HepG2 (cell line): ENCODE measurements at regions not wholly inside any gene's neighbourhood (a gene's known extent, or its start where the extent isn't known, plus 50 kb on each side); places are given as distances from the start of the nearest gene placed in this dataset.

Experiments used
- ATF1 ChIP-seq: IDR thresholded peaks from 2 replicates; pipeline ENCODE4 v1.6.1; 2016; ENCODE audit warnings: mild to moderate bottlenecking, control low read depth
- GABPB1 ChIP-seq: IDR thresholded peaks from 2 replicates; pipeline ENCODE4 v1.6.1; 2016; ENCODE audit warnings: mild to moderate bottlenecking, missing genetic modification reagents, moderate library complexity, missing compliant biosample characterization
- GPN1 ChIP-seq: sonication (generic); formaldehyde crosslinking; IDR thresholded peaks from 2 replicates; pipeline ENCODE4 v1.5.1; 2020; ENCODE audit warnings: missing genetic modification reagents, borderline replicate concordance
- HMG20A ChIP-seq: IDR thresholded peaks from 2 replicates; pipeline ENCODE4 v1.6.1; 2016; ENCODE audit warnings: borderline replicate concordance
- MIER2 ChIP-seq: IDR thresholded peaks from 2 replicates; pipeline ENCODE4 v1.6.1; 2016; ENCODE audit warnings: missing biosample characterization, missing genetic modification reagents
- NFE2L1 ChIP-seq: sonication (generic); formaldehyde crosslinking; IDR thresholded peaks from 2 replicates; pipeline ENCODE4 v1.4.0; 2020; ENCODE audit warnings: missing genetic modification reagents, mild to moderate bottlenecking, borderline replicate concordance
- STAG1 ChIP-seq: sonication (generic); formaldehyde crosslinking; IDR thresholded peaks from 2 replicates; pipeline ENCODE4 v1.4.0; 2020; ENCODE audit warnings: missing genetic modification reagents
- ZBTB14 ChIP-seq: sonication (generic); formaldehyde crosslinking; IDR thresholded peaks from 2 replicates; pipeline ENCODE4 v1.4.0; 2020; ENCODE audit warnings: missing genetic modification reagents
- ZNF17 ChIP-seq: sonication (generic); formaldehyde crosslinking; IDR thresholded peaks from 2 replicates; pipeline ENCODE4 v1.5.0; 2020; ENCODE audit warnings: mild to moderate bottlenecking, missing genetic modification reagents
- ZNF543 ChIP-seq: sonication (generic); formaldehyde crosslinking; IDR thresholded peaks from 2 replicates; pipeline ENCODE4 v1.4.0; 2020; ENCODE audit warnings: mild to moderate bottlenecking, missing genetic modification reagents
- ZNF547 ChIP-seq: sonication (generic); formaldehyde crosslinking; IDR thresholded peaks from 2 replicates; pipeline ENCODE4 v1.5.1; 2020; ENCODE audit warnings: mild to moderate bottlenecking, missing genetic modification reagents
- ZNF616 ChIP-seq: sonication (generic); formaldehyde crosslinking; IDR thresholded peaks from 2 replicates; pipeline ENCODE4 v1.5.0; 2020; ENCODE audit warnings: low read depth, mild to moderate bottlenecking, missing genetic modification reagents
- ZNF782 ChIP-seq: sonication (generic); formaldehyde crosslinking; IDR thresholded peaks from 2 replicates; pipeline ENCODE4 v1.4.0; 2020; ENCODE audit warnings: missing genetic modification reagents, mild to moderate bottlenecking, borderline replicate concordance
- TF ChIP-seq, protein P1 (sequence below): IDR thresholded peaks from 2 replicates; pipeline ENCODE4 v1.6.1; 2018; ENCODE audit warnings: missing genetic modification reagents, mild to moderate bottlenecking, missing compliant biosample characterization
- TF ChIP-seq, protein P2 (sequence below), 2 experiments: sonication (generic) in 1 of 2; formaldehyde crosslinking in 1 of 2; IDR thresholded peaks; 2 replicates each; pipeline versions ENCODE4 v1.4.0 to v1.6.1; 2018 to 2020; ENCODE audit warnings: missing genetic modification reagents in 2 of 2, borderline replicate concordance in 1 of 2, low read depth in 1 of 2, mild to moderate bottlenecking in 1 of 2, missing biosample characterization in 1 of 2
- TF ChIP-seq, protein P3 (sequence below): sonication (generic); formaldehyde crosslinking; IDR thresholded peaks from 2 replicates; pipeline ENCODE4 v1.4.0; 2020; ENCODE audit warnings: mild to moderate bottlenecking, missing genetic modification reagents

- TF ChIP-seq ZNF17 (CRISPR knock-in tag): no peak
- TF ChIP-seq ZNF547 (CRISPR knock-in tag): peak; percentile 55; the same call in 1 of the 2 replicates
- TF ChIP-seq, protein P1, sequence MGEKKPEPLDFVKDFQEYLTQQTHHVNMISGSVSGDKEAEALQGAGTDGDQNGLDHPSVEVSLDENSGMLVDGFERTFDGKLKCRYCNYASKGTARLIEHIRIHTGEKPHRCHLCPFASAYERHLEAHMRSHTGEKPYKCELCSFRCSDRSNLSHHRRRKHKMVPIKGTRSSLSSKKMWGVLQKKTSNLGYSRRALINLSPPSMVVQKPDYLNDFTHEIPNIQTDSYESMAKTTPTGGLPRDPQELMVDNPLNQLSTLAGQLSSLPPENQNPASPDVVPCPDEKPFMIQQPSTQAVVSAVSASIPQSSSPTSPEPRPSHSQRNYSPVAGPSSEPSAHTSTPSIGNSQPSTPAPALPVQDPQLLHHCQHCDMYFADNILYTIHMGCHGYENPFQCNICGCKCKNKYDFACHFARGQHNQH (CRISPR knock-in tag): no peak
- no peak for TF ChIP-seq HMG20A (CRISPR knock-in tag)
- TF ChIP-seq, protein P2, sequence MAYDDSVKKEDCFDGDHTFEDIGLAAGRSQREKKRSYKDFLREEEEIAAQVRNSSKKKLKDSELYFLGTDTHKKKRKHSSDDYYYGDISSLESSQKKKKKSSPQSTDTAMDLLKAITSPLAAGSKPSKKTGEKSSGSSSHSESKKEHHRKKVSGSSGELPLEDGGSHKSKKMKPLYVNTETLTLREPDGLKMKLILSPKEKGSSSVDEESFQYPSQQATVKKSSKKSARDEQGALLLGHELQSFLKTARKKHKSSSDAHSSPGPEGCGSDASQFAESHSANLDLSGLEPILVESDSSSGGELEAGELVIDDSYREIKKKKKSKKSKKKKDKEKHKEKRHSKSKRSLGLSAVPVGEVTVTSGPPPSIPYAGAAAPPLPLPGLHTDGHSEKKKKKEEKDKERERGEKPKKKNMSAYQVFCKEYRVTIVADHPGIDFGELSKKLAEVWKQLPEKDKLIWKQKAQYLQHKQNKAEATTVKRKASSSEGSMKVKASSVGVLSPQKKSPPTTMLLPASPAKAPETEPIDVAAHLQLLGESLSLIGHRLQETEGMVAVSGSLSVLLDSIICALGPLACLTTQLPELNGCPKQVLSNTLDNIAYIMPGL (CRISPR knock-in tag; IDR thresholded peaks at IDR 0.05; ENCODE audit: borderline replicate concordance in 1 of 2, low read depth in 1 of 2): no peak
- TF ChIP-seq STAG1 (CRISPR knock-in tag): no peak
- TF ChIP-seq NFE2L1: no peak
- peak; percentile 48; the same call in 1 of the 2 replicates for TF ChIP-seq ZNF616 (CRISPR knock-in tag)
- no peak for TF ChIP-seq GPN1 (CRISPR knock-in tag)
- no peak for TF ChIP-seq ZNF782 (CRISPR knock-in tag)
- no peak; the same call in 1 of the 2 replicates for TF ChIP-seq GABPB1 (CRISPR knock-in tag)
- TF ChIP-seq ATF1 (CRISPR knock-in tag): no peak; the same call in 1 of the 2 replicates
- TF ChIP-seq ZBTB14: no peak
- TF ChIP-seq, protein P3, sequence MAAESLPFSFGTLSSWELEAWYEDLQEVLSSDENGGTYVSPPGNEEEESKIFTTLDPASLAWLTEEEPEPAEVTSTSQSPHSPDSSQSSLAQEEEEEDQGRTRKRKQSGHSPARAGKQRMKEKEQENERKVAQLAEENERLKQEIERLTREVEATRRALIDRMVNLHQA (CRISPR knock-in tag): no peak
- TF ChIP-seq ZNF543 (CRISPR knock-in tag): no peak
- no peak for TF ChIP-seq MIER2 (CRISPR knock-in tag)
These were observed 58.8 kb upstream of the FBRSL1 start (continued) for GRCh38 chr12:132430838-132431774.
